KMS-11 (cell line): ENCODE measurements at regions not wholly inside any gene's neighbourhood (a gene's known extent, or its start where the extent isn't known, plus 50 kb on each side); places are given as distances from the start of the nearest gene placed in this dataset.

Experiments
- H2AFZ ChIP-seq: fragments of 200-600 bp; sonication (generic); 2 replicates; pipeline ENCODE4 v1.6.1; 2016; ENCODE audit warnings: antibody characterized with exemption, mixed run types, low read depth
- H3K27ac ChIP-seq: fragments of 200-600 bp; sonication (generic); 2 replicates; pipeline ENCODE4 v1.6.1; 2016; ENCODE audit warnings: mild to moderate bottlenecking, mixed run types
- H3K27me3 ChIP-seq: fragments of 200-600 bp; sonication (generic); 2 replicates; pipeline ENCODE4 v1.6.1; 2017; ENCODE audit warnings: mild to moderate bottlenecking, low read depth, mixed run types, moderate library complexity; ENCODE audit not compliant: insufficient read depth
- H3K36me3 ChIP-seq: fragments of 200-600 bp; sonication (generic); 2 replicates; pipeline ENCODE4 v1.6.1; 2017; ENCODE audit warnings: mild to moderate bottlenecking, mixed run types; ENCODE audit not compliant: insufficient read depth
- H3K4me1 ChIP-seq: fragments of 200-600 bp; sonication (generic); 2 replicates; pipeline ENCODE4 v1.6.1; 2016; ENCODE audit warnings: mild to moderate bottlenecking, low read depth, mixed run types; ENCODE audit not compliant: poor library complexity, severe bottlenecking
- H3K4me2 ChIP-seq: fragments of 200-600 bp; sonication (generic); 2 replicates; pipeline ENCODE4 v1.7.0; 2016; ENCODE audit warnings: mild to moderate bottlenecking, mixed run types
- H3K4me3 ChIP-seq: fragments of 200-600 bp; sonication (generic); IDR thresholded peaks from 2 replicates; pipeline ENCODE4 v1.6.1; 2017; ENCODE audit warnings: low read depth, low read length, mixed read lengths; ENCODE audit not compliant: insufficient read depth
- H3K79me2 ChIP-seq: fragments of 200-600 bp; sonication (generic); 2 replicates; pipeline ENCODE4 v1.6.1; 2016; ENCODE audit warnings: low read depth, mixed run types; ENCODE audit not compliant: insufficient read depth
- H3K9ac ChIP-seq: fragments of 200-600 bp; sonication (generic); 2 replicates; pipeline ENCODE4 v1.6.1; 2016; ENCODE audit warnings: mild to moderate bottlenecking, mixed run types
- H4K20me1 ChIP-seq: fragments of 200-600 bp; sonication (generic); 2 replicates; pipeline ENCODE4 v1.6.1; 2016; ENCODE audit warnings: mild to moderate bottlenecking, mixed run types; ENCODE audit not compliant: insufficient read depth
- TF ChIP-seq, protein P1 (sequence below): fragments of 200-600 bp; sonication (generic); conservative IDR thresholded peaks from 2 replicates; pipeline ENCODE4 v1.6.1; 2017; ENCODE audit warnings: low read depth, mild to moderate bottlenecking, antibody characterized with exemption, low read length, moderate library complexity, mixed read lengths

DNA sequence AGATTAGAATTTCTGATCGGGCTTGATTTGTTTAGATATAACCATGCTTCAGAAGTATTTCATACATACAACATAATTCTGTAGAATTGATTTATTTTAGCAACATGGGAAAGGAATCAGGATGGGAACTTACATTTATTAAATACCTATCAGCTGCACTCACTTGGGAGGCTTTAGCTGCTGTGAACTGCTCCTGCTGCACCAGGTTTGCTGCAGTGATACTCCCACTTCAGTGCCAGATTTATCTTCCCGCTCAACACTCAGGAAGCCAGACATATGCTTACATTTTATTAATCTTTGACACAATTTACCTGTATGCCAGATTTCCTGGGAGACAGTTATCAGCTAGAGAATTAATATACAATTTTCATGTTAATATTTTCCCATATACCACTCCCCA is 64.0 kb upstream of the PLCXD3 start:
- Histone ChIP-seq H3K9ac (no peak overlapping the region), H4K20me1 (no peaks in the 10 kb centered on the region), H3K36me3 (no peaks in the 10 kb centered on the region), H3K4me1 (no peaks in the 10 kb centered on the region), H3K4me3 (no peak overlapping the region), H2AFZ (no peak overlapping the region), H3K4me2 (no peak overlapping the region), H3K27me3 (no peaks in the 10 kb centered on the region), H3K27ac (no peak overlapping the region), H3K79me2 (no peaks in the 10 kb centered on the region)
- TF ChIP-seq, protein P1, sequence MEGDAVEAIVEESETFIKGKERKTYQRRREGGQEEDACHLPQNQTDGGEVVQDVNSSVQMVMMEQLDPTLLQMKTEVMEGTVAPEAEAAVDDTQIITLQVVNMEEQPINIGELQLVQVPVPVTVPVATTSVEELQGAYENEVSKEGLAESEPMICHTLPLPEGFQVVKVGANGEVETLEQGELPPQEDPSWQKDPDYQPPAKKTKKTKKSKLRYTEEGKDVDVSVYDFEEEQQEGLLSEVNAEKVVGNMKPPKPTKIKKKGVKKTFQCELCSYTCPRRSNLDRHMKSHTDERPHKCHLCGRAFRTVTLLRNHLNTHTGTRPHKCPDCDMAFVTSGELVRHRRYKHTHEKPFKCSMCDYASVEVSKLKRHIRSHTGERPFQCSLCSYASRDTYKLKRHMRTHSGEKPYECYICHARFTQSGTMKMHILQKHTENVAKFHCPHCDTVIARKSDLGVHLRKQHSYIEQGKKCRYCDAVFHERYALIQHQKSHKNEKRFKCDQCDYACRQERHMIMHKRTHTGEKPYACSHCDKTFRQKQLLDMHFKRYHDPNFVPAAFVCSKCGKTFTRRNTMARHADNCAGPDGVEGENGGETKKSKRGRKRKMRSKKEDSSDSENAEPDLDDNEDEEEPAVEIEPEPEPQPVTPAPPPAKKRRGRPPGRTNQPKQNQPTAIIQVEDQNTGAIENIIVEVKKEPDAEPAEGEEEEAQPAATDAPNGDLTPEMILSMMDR: no peak
